GM19372 (cell line): ENCODE measurements at regions not wholly inside any gene's neighbourhood (a gene's known extent, or its start where the extent isn't known, plus 50 kb on each side); places are given as distances from the start of the nearest gene placed in this dataset.

Experiments used
- ATAC-seq: cut with Tn5 transposase; IDR thresholded peaks from one replicate; pipeline ENCODE4 v1.9.1; 2021; ENCODE audit warnings: mild to moderate bottlenecking, low read depth, moderate library complexity; ENCODE audit not compliant: unreplicated experiment

DNA sequence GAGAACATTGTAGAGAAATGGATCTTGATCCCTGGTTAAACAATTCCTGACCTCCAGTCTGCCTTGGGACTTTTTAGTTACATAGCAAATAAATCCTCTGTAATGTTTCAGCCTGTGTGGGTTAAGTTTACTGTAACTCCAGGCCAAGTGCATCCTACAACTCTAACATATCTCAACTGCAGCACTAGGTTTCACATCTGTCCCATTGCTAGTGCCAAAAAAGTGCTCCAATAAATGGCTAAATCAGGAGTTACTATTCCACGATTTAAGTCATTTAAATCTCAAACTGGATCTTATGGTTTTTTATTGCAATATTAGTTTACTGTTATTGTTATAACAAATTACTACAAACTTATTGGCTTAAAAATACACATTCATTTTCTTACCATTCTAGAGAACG is 479.6 kb downstream of the GPAM start:
- no peak for ATAC-seq

DNA sequence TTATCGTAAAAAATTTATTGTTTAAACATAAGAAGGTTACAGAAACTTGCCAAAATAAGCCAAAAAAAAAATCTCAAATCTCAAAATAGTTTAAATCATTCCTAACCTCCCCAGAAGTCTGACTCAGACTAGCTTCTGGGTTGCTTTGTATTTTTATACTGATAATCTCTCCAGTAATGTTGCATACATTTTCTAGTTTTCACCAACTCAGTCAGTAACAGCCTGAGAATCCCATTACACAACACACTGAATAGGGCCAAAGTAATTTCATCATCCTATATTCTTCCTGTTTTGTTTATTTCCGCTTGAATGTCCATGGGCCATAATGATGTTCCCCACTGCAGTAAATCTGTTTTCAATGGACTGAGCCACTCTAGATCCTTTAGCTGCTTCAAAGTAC is 478.5 kb downstream of the GPAM start:
- no peak for ATAC-seq

DNA sequence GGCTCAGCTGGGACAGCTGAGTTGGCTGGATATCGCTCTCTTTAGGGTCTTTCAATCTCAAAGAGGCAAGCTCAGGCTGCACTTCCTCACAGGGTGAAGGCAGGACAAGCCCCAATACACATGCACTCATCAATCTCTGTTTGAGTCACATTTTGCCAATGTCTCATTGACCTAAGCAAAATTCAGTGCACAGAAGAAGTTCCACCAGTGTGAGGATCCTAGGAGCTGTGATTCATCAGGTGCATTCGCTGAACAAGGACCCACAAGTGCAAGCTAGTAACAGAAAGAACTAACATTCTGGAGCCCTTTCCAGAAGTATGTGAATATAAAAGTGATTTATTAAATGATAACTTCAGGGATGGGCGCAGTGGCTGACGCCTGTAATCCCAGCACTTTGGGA is 477.2 kb downstream of the GPAM start:
- no peak for ATAC-seq

DNA sequence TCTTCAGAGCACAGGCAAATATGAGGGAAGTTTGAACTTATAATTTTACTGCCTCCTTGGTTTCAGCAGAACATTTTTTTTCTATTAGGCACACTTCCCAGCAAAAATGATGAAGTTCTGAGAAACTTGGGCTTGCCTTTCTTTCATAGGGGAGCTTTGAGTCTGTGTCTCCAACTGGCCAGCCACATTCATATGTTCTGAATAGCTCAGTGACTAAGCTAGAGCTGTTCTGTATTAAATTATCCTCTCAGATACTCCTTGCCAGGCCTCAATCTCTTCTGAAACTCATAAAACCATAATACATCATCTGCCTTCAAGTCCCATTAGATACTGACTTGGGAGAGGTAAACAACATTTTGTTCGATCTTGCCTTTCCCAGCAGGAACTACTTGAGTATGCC is 476.5 kb downstream of the GPAM start:
- no peak for ATAC-seq

DNA sequence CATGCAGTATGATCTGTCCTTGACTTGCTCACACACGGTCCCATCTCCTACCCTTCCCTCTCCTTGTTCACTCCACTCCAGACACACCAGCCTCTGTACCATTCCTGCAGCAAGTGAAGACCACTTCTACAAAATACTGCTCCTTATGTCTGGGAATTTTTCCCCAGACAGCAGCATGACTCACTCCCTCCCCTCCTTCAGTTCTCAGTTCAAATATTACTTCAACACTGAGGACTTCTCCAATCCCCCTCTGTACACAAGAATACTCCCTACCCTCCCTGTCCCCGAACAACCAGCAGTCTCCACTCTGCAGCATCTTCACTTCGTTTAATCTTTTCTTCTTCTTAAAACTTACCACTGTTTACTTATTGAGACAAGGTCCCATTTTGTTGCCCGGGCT is 474.0 kb downstream of the GPAM start:
- no peak for ATAC-seq

DNA sequence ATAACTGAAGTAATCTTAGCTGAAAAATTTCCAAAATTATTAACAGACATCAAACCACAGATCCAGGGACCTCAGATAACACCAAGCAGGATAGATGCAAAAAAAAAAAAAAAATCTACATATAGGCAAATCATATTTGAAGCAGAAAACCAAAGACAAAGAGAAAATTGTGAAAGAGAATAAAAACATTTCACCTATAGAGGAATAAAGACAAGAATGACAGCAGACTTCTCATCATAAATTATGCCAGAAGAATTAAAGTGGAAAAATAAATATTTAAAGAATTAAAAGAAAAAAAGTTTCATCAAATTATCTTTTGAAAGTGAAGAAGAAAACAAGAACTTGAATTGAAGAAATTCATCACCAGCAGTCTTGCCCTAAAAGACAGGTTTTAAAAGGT is 467.5 kb downstream of the GPAM start:
- no peak for ATAC-seq

DNA sequence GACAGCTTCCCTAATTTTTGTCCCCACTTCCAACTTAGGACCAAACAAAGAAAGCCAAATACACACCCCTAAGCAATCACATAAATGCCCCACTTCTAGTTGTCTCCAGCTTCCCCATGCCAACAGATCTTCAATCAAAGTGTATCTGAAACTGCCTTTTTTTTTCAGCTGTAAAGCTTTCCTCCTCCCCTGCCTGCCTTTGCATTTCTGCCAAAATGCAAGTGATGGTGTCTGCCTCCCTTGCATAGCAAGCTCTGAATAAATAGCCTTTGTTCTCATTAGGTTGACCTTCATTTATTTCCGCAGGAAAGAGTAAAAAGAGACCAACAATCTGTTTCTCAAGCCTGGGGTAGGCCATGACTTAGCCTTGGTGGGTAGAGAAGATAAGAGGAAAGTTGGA is 459.4 kb downstream of the GPAM start:
- no peak for ATAC-seq

DNA sequence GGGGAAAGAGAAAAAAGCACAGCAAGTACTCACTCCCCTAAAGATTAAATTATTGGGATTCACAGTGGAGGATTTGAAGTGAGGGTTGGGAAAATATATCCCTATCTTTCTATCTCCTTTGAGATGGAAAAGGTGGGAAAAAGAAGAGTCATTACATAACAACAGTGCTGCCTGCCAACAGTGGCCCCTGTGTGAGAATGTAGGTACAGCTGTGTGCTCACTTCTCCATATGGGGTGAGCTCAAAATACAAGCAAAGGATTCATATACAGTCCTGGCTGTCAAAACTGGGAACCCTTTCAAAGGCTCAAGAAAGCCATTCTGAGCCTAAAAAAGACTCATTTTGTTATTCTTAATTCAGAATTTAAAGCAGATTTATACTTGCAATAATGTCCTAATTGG is 458.5 kb downstream of the GPAM start:
- ATAC-seq: no peak

DNA sequence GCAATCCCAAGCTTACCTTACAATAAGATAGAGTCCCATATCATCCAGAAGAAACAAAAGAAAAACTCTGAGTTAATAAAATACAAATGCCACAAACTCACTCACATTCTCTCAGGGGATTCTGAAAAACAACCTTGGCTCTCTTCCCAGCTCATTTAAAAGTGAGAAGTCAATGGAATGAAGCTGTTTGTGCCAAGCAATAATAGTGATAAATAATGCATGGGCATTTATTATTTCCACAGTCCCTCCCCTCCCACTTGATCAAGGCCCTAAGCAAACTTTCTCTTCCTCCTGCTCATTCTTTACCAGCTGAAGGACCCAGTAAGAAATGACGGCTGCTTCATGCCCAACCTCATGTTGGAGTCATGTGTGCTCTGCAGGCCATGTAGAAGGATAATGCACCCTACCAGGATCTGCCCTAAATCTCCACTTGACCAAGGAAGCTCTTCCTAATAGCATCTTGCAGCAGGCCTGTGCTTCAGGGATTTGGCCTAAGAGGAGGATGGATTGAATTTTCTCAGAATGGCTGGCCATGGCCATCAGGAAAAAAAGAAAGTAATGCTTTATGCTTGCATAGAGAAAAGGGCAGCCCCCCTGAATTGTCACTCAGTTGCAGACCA is 451.3 kb downstream of the GPAM start:
- no peak for ATAC-seq

DNA sequence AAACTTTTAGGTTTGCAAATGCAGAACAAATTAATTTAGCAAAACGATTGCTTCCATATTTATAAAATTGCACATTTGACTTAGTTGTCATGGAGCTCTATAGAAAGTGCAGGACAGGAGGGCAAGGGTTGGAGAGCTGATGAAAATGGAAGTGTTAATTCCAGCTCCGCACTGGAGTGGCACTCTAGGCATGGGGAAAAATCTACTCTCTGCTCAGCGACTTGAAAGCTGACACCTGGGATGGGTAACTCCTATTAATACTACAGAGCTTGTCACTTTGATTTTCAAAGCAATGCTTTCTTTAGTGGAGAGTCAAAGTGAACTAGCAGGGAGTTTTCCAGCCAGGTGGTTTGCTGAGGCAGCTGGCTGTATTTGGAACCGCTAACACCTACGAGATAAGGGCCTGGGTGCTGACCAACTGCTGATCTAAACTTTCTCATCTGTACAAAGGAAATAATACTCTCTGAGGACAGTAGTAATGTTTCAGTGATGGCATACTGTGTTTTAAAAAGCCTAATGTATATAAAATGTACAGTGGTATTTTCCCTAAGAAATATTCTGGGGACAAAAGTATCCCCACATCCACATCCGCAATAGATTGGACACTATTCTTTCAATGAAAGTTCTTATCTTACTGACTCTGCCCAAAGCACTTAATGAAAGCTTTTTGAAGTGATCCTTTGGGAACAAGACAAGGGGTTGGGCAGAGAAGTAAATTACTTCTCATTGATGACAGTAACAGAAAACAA is 444.3 kb downstream of the GPAM start:
- no peak for ATAC-seq

DNA sequence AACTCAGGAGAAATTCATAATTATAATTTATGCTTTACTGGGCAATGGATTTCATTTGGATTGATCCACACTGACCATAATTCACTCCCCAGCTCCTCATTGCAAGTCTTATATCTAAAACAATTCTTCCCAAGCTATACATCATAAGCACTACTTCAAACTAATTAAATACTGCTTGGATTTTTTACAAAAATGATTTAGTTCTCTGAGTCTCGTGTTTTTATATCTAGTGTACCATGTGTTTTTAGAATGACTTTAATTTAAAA is 443.8 kb downstream of the GPAM start:
- ATAC-seq: no peak

DNA sequence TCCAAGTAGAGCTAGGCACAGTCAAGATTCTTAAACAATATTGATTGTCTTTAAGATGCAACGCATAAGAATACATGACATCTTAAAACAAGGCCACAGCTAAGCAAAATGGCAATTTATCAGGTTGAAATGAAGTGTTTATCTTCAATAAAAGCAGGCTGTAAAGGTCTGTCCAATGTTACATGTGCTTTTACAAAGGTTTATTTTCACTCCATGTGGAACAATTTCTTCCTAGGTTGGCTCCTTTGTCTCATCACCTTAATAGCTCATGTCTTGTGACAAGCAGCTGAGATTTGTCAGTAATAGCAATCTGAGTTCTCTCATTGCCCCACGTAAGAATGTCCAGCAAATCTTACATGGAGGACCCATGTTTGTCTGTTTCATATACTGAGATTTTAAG is 437.6 kb downstream of the GPAM start:
- no peak for ATAC-seq

DNA sequence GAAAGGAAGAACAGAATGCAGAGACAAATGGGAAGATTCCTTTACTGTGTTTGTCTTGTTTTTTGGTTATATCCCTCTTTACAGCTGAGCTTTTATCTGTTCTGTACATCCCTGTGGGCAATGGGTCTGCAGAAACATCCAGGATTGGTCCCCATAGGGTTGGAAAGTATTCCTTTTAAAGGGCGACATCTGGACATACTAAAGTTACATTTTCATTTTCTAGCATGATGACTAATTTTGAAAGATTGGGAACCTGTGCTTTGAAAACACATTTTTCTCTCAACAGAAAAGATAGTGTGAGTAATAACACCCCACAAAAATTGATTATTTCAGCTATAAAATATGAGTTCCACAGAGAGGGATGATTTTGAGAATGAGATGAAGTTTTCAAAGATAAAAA is 435.8 kb downstream of the GPAM start:
- ATAC-seq: no peak

DNA sequence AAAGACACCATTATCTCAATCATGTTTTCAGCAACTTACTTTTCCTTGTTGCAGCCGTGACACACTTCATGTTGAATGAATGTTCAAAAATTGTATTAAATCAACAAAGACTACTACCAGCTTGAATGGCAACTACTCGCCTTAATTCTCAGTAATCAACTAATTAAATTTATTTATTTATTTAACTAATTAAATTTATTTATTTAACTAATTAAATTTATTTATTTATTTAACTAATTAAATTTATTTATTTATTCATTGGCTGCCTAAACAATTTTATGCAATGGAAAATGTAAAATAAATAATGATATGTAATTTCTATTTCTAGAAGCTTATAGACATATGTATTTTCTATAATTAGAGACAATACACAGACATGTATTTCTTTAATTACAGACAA is 435.4 kb downstream of the GPAM start:
- no peak for ATAC-seq

DNA sequence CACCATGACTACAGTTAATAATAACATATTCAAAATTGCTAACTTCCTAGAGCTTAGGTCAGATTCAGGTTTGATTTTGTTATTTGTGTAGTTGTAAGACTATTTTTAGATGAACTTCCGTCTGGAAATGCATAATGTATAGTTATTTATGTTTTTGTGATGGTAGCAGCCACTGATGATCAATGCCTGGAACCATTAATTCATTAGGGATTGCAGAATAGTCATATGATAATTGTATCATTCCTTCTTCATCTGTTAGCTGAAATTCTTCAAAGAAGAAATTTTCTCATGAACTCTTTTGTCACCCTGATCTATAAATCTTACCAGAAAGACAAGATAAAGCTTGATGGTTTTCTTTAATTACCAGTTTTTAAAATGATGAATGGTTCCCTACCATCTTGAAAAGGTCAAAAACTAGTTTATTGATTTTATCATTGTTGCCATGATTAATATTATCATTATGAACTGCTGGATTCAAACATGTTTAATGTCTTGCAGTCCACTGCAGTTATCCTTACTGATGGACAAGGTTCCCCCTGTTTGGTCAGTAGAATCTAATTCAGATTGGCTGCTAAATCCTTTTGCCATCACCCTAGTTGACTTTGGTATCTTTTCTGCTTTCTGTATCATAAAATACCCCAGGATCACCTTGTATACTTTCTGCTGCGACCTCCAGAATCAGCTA is 433.3 kb downstream of the GPAM start:
- ATAC-seq: no peak

DNA sequence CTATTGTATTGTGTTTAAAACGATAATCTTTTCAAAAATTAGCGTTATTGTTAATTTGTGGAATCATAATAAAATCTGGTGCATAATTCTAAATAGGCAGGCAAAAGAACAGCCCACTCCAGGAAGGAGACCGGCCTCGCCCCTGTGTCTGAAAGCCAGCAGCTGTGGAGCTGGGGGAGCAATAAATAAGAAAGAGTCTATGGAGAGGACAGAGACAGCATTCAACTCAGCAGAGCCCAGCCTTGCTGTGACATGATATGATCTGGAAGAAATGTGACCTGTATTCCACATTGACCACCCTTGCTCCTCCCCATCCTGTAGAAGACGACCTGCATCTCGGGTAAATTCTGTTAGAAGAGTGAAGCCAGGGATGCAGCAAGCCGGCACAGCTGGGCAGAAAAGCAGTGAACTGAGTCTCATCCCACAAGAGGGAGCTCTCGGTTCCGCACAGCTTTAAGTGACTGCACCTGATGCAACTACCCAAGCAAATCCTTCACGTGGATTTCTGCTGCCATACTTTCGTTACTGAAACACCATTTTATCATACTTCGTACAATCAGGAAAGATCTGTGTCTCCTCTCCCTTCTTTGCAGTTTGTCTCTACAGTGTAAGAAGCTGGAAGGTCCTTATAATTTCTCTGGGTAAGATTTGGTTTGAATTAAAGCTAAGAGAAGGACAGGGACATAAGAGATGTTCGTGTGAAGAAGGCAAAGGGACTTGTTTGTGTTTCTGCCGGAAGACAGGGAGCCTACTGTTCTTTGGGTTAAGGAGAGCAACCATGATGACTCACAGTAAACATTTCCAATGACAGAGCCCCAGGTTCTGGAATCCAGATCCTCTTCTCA is 427.1 kb downstream of the GPAM start:
- ATAC-seq: peak; percentile 54

DNA sequence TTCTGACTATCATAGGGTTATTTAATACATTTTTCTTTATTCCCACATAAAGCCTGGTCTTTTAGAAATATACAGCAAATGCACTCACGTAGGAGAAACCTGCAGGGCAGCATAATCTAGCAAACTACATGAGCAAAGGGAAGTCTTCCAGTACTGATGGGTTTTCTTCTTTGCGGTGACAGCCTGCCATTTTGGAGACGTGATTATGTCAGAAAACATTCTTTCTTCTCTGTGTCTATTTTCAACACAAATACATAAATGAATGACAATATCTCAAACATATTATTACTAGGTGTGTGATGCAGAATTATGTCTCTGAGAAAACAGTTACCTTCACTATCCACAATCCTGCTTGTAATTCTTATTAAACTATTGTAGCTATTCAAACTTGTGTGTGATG is 425.0 kb downstream of the GPAM start:
- ATAC-seq: no peak

DNA sequence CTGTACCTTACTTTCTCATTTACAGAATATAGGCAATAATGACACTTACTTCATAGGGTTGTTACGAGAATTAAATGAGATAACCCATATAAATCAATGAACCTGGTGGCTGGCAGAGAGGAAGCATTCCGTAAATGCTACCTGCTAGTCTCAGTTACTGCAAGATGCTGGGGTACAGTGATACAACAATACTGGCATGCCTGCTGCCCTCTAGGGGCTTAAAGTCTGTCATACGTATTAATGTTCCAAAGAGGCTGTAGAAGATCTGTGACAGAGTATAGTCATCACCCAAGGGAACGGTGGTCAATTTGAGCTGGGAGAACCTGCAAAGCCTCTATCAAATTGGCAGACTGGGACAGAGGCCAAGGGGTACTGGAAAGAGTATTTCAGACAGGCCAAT is 421.5 kb downstream of the GPAM start:
- no peak for ATAC-seq

DNA sequence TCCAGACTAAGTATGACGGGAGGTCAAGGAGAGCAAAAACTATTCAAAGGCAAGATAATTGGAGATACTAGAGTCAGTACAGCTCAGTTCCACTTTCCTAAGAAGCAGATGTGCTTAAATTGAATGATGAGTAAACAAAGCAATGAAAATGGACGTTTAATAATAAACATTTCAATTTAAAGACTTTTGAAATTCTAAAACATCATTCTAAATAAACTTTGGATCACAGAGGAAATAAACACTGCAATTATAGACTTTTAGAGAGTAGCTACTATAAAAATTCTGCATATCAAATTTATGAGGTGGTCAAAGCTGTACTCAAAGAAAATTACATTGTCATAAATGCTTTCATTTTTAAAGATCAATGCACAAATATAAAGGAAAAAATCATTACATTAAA is 418.3 kb downstream of the GPAM start:
- ATAC-seq: no peak

DNA sequence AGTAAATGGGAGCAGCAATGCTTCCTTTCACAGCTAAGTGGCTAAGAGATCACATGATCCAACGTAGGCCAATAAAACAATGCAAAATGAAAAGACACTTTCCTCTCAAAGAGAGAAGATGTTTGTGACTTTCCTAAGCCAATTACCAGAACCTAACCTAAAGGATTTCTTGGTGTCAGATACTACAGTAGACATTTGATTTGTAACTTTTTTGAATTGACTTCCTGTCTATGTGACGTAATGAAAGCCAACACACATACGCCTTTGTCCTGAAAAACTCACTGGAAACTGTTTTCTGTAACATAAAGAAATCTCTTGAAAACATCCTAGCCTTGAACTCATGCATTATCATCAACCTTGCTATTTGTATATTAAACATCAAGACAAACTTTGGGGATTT is 417.1 kb downstream of the GPAM start:
- no peak for ATAC-seq

DNA sequence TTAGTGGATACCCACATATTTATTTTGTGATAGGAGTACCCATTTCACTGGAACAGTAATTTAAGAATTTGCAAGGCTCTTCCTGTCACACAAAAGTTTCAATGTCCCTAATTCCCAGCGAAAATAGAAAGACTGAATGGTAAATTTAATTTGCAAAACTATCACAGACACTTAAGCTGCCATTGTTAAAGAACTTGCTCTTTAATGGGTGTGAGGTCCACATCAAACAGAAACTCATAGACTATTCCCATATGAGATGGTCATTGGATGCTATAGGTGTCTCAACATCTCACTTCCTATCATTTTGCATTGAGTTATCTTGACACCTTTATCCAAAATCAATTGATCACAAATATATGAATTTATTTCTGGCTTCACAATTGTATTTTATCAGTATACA is 415.9 kb downstream of the GPAM start:
- no peak for ATAC-seq
